Common myeloid progenitor, CD34-positive (primary cell): ENCODE measurements at regions not wholly inside any gene's neighbourhood (a gene's known extent, or its start where the extent isn't known, plus 50 kb on each side); places are given as distances from the start of the nearest gene placed in this dataset.

ENCODE experiments used
- CTCF ChIA-PET: fragments of 350-600 bp; sonication (Branson Sonifier 250); formaldehyde crosslinking; loops from one replicate; lab custom pipeline; 2021; ENCODE audit warnings: antibody characterized with exemption; lab: Charles Lee
- POLR2A ChIA-PET: fragments of 350-600 bp; sonication (Branson Sonifier 250); formaldehyde crosslinking; loops from one replicate; lab custom pipeline; 2021; ENCODE audit warnings: antibody characterized with exemption; lab: Charles Lee
- DNase-seq, 3 donors: peaks; one replicate each; pipeline versions ENCODE4 v3.0.0 to v3.0.0-alpha.2; 2013
- H3K27ac ChIP-seq, 2 experiments: 1 replicate in 1 of 2; 2 replicates in 1 of 2; pipeline ENCODE4 v1.7.0; 2013; ENCODE audit warnings: inconsistent platforms in 2 of 2, low read length in 2 of 2, mild to moderate bottlenecking in 2 of 2, low read depth in 1 of 2, moderate library complexity in 1 of 2; ENCODE audit not compliant: severe bottlenecking in 2 of 2, insufficient read depth in 1 of 2, poor library complexity in 1 of 2
- H3K27me3 ChIP-seq, 5 experiments: replicated peaks in 2 of 5; 1 replicate in 3 of 5; 2 replicates in 2 of 5; pipeline versions ENCODE4 v1.6.1 to v1.7.0; 2013; ENCODE audit warnings: low read length in 4 of 5, mild to moderate bottlenecking in 2 of 5, moderate library complexity in 2 of 5, inconsistent platforms in 1 of 5; ENCODE audit not compliant: insufficient read depth in 5 of 5, control insufficient read depth in 4 of 5
- H3K36me3 ChIP-seq, 4 experiments: 1 replicate in 2 of 4; 2 replicates in 2 of 4; pipeline versions ENCODE4 v1.6.1 to v1.7.0; 2013; ENCODE audit warnings: low read length in 3 of 4, control low read depth in 1 of 4, mild to moderate bottlenecking in 1 of 4; ENCODE audit not compliant: control insufficient read depth in 4 of 4, insufficient read depth in 4 of 4
- H3K4me1 ChIP-seq, 4 experiments: 1 replicate in 3 of 4; 2 replicates in 1 of 4; pipeline versions ENCODE4 v1.6.1 to v1.7.1; 2013; ENCODE audit warnings: low read length in 3 of 4, mild to moderate bottlenecking in 3 of 4, control low read depth in 1 of 4, inconsistent platforms in 1 of 4, moderate library complexity in 1 of 4; ENCODE audit not compliant: control insufficient read depth in 4 of 4, insufficient read depth in 4 of 4; ENCODE audit errors: control extremely low read depth in 1 of 4
- H3K4me3 ChIP-seq, 7 experiments: 1 replicate in 4 of 7; 2 replicates in 3 of 7; pipeline versions ENCODE4 v1.5.1 to v1.7.0; 2013; ENCODE audit warnings: mild to moderate bottlenecking in 7 of 7, low read length in 6 of 7, moderate library complexity in 6 of 7, inconsistent platforms in 2 of 7, low read depth in 2 of 7, control low read depth in 1 of 7; ENCODE audit not compliant: insufficient read depth in 4 of 7, control insufficient read depth in 1 of 7; ENCODE audit errors: extremely low read depth in 1 of 7
- H3K9me3 ChIP-seq, 5 experiments: 1 replicate in 4 of 5; 2 replicates in 1 of 5; pipeline versions ENCODE4 v1.6.1 to v1.7.1; 2013; ENCODE audit warnings: low read length in 4 of 5, mild to moderate bottlenecking in 2 of 5, inconsistent platforms in 1 of 5, low read depth in 1 of 5, moderate library complexity in 1 of 5; ENCODE audit not compliant: control insufficient read depth in 4 of 5, insufficient read depth in 2 of 5; ENCODE audit errors: control extremely low read depth in 1 of 5
- WGBS: methylation state at CpG from one replicate; pipeline ENCODE4 v1.1.5; 2013; ENCODE audit not compliant: insufficient coverage; 5-methylcytosine and 5-hydroxymethylcytosine counted together

DNA sequence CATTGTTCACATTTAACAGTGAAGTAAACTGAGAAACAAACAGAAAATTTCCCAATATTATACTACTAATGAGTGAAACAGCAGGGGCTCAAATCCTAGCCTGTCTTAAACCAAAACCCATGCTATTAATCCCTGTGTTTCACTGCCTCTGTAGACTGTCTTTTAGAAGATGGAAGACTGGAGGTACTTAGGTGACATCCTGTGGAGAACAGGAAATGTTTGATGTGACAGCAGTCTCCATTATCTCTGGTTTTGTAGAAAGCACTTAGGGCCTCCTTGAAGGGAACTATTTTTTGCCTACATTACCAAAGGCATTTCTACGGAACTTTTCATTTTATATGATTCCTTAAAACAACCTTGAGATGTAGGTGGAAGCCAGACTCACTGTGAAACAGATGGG lies 288.1 kb upstream of the SORL1-AS1 start:
- POLR2A ChIA-PET, result no interaction called here
- DNase-seq, result no peak
- no CpG with 5 or more reads among the region's 1 CpG for WGBS
- no peaks in the 10 kb centered on the region for H3K4me1 ChIP-seq
- H3K27me3 ChIP-seq, result no peaks in the 10 kb centered on the region
- CTCF ChIA-PET, result no interaction called here
- H3K27ac ChIP-seq, result no peak overlapping the region
- H3K4me3 ChIP-seq, result no peak overlapping the region
- H3K9me3 ChIP-seq, result peaks cover 0 to 21% (median 4%) of the 10 kb centered on the region in 5 experiments
- H3K36me3 ChIP-seq, result no peaks in the 10 kb centered on the region

DNA sequence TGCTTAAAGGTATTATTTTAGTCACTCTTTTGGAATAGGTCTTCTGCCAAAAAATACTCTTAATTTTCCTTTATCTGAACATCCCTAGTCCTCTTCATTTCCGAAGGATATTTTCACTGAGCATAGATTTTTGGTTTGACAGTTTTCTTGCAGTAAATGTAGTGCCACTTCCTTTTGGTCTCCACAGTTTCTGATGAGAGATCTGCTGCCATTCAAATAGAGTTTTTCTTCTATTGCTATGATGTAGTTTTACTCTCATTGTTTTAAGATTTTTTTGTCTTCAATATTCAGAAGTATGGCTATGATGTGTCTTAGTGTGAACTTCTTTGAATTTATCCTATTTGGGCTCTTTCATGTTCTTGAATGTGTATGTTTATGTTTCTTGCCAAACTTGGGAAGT lies 281.1 kb upstream of the SORL1-AS1 start:
- Histone ChIP-seq H3K4me3 (no peak overlapping the region), H3K27ac (no peak overlapping the region), H3K9me3 (peaks cover 0 to 8% (median 0%) of the 10 kb centered on the region in 5 experiments), H3K4me1 (no peaks in the 10 kb centered on the region), H3K27me3 (no peaks in the 10 kb centered on the region), H3K36me3 (no peaks in the 10 kb centered on the region)
- peak in 1 of 3 donors; percentile 10 for DNase-seq
- no CpG with 5 or more reads among the region's 1 CpG for WGBS
- ChIA-PET POLR2A (no interaction called here), CTCF (no interaction called here)

GRCh38 chr11:121727942-121728341 lies 275.2 kb upstream of the SORL1-AS1 start:
- WGBS, result 57% methylated on average over 1 of the region's 1 CpG
- peaks cover 0 to 3% (median under 1%) of the 10 kb centered on the region in 4 experiments for H3K4me1 ChIP-seq
- no peak overlapping the region for H3K4me3 ChIP-seq
- POLR2A ChIA-PET, result no interaction called here
- no peaks in the 10 kb centered on the region for H3K36me3 ChIP-seq
- H3K27me3 ChIP-seq, result peaks cover 0 to 2% (median 0%) of the 10 kb centered on the region in 5 experiments
- CTCF ChIA-PET, result no interaction called here
- DNase-seq, result no peak
- H3K27ac ChIP-seq, result no peak overlapping the region
- H3K9me3 ChIP-seq, result no peaks in the 10 kb centered on the region

GRCh38 chr11:121723246-121723741 lies 270.5 kb upstream of the SORL1-AS1 start:
- Histone ChIP-seq H3K4me3 (peak overlapping the region in 3 of 7 experiments; percentile 55 to 71 (median 67)), H3K27ac (no peak overlapping the region), H3K36me3 (no peaks in the 10 kb centered on the region), H3K4me1 (peaks cover 0 to 13% (median 8%) of the 10 kb centered on the region in 4 experiments), H3K9me3 (peaks cover 0 to 2% (median 0%) of the 10 kb centered on the region in 5 experiments), H3K27me3 (peaks cover 0 to 2% (median 0%) of the 10 kb centered on the region in 5 experiments)
- POLR2A ChIA-PET, result no interaction called here
- CTCF ChIA-PET, result no interaction called here
- DNase-seq, result peak in 1 of 3 donors; percentile 5
- WGBS, result 58% methylated on average over 14 of the region's 16 CpGs

GRCh38 chr11:121722431-121723245 lies 269.9 kb upstream of the SORL1-AS1 start:
- 1% methylated on average over 38 of the region's 46 CpGs for WGBS
- H3K27me3 ChIP-seq, result peaks cover 0 to 2% (median 0%) of the 10 kb centered on the region in 5 experiments
- H3K36me3 ChIP-seq, result no peaks in the 10 kb centered on the region
- POLR2A ChIA-PET, result interaction anchor here (0.6 kb wide), 1 partner anchor 64 kb away, joined by 4 read pairs; no protein-coding TSS in a partner anchor
- CTCF ChIA-PET, result no interaction called here
- H3K4me3 ChIP-seq, result peak overlapping the region in 5 of 7 experiments; percentile 30 to 71 (median 55)
- peaks cover 0 to 2% (median 0%) of the 10 kb centered on the region in 5 experiments for H3K9me3 ChIP-seq
- H3K27ac ChIP-seq, result no peak overlapping the region
- peaks cover 0 to 13% (median 8%) of the 10 kb centered on the region in 4 experiments for H3K4me1 ChIP-seq
- DNase-seq, result peak; percentile 17 to 64 (median 48)

DNA sequence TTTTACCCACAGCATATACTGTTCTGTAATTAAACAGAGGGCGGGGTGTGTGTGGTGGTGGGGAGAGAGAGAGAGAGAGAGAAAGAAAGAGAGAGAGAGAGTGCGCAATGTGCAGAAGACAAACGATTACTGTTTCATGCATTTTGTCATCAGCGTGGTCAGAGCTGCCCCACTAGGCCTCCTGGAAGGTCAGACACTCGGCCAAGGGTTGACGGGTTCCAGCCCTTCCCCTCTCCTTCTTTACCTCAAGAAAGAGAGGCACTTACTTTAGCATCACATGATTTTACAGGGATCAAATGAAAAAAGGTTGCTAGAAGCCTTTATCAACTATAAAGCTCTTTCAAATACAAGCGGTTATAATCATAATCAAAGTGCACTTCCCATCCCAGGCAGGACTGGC lies 269.2 kb upstream of the SORL1-AS1 start:
- Histone ChIP-seq H3K27ac (no peak overlapping the region), H3K4me3 (peak overlapping the region in 3 of 7 experiments; percentile 29 to 71 (median 55)), H3K27me3 (peaks cover 0 to 2% (median 0%) of the 10 kb centered on the region in 5 experiments), H3K4me1 (peaks cover 0 to 13% (median 8%) of the 10 kb centered on the region in 4 experiments), H3K9me3 (peaks cover 0 to 2% (median 0%) of the 10 kb centered on the region in 5 experiments), H3K36me3 (no peaks in the 10 kb centered on the region)
- POLR2A ChIA-PET, result interaction anchor here (0.6 kb wide), 1 partner anchor 65 kb away, joined by 4 read pairs; no protein-coding TSS in a partner anchor
- DNase-seq, result no peak
- 100% methylated on average over 3 of the region's 7 CpGs for WGBS
- CTCF ChIA-PET, result no interaction called here

GRCh38 chr11:121721448-121721847 lies 268.7 kb upstream of the SORL1-AS1 start:
- H3K9me3 ChIP-seq, result peaks cover 0 to 2% (median 0%) of the 10 kb centered on the region in 5 experiments
- H3K27me3 ChIP-seq, result peaks cover 0 to 2% (median 0%) of the 10 kb centered on the region in 5 experiments
- peaks cover 0 to 13% (median 8%) of the 10 kb centered on the region in 4 experiments for H3K4me1 ChIP-seq
- WGBS, result no CpG with 5 or more reads among the region's 3 CpGs
- no peak overlapping the region for H3K27ac ChIP-seq
- no peaks in the 10 kb centered on the region for H3K36me3 ChIP-seq
- ChIA-PET CTCF (no interaction called here), POLR2A (no interaction called here)
- H3K4me3 ChIP-seq, result no peak overlapping the region
- DNase-seq, result no peak
